Tongue (tissue), 1 donor: ENCODE measurements at regions not wholly inside any gene's neighbourhood (a gene's known extent, or its start where the extent isn't known, plus 50 kb on each side); places are given as distances from the start of the nearest gene placed in this dataset.
"Not testable (repeated sequence)": the region's sequence is repeated elsewhere in the genome, so short reads cannot be mapped to it uniquely, and the experiment has no call there.

Experiments used
- DNase-seq: peaks from one replicate; pipeline ENCODE4 v3.0.0-alpha.2; 2015

DNA sequence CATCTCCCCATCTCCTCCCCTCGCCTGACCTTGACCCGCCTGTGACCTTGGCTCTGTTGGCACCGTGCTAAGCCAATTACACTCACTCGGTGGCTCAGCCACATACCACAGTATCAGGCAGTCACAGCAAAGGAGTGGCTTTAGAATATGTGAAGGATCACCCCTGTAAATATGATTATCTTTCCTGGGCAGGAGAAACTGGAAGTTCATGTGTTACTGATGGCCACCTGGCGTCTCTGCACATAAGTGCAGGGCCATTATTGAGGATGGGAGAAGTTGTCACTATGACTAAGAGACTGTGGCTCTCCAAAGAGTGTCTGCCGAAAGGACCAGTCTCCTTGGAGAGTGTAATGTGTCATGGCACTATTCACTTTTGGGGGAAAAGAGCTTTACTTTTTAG is 116.9 kb upstream of the S1PR3 start:
- DNase-seq, result no peak

DNA sequence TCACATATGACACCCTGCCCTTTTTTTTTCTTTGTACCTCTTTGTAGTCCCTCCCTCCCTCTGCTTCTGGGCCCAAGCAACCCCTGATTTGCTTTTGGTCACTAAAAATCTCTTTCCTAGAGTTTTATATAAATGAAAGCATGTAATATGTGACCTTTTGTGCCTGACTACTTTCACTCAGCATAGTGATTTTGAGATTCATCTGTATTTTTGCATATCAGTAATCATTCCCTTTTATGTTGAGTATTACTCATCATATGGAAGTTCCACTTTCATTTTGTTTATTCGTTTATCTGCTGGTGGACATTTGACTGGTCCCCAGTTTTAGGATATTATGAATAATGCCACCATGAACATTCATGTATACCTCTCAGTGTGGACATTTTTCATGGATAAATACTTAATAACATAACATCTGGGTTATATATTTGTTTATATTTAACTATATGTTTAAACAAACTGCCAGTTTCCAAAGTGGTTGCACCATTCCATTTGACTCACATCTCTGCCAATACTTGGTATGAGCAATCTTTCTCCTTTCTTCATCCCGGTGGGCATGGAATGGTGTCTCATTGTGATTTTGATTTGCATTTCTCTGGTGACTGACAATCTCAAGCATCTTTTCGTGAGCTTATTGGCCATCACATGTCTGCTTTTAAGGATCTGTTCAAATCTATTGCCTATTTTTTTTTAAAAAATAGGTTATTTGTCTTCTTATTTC is 115.7 kb upstream of the S1PR3 start:
- no peak for DNase-seq

DNA sequence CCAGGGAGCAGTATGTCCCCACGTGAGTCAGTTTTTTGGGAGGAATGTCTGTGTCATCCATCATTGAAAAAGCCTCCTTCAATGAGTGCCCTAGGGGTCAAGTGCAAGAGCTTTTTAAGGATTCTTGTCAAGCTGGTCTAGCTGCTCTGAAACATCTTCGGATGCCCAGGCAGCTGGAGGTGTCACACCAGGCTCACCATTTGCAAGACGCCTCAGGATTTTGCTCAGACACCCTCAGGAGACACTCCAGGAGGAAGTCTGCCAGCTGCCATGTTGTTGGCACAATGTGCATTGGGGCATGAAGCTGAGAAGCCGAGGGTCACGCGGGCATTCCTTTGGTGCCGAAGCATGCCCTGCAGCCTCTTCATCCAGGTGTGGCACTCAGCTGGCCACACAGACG is 111.1 kb upstream of the S1PR3 start:
- DNase-seq, result no peak

DNA sequence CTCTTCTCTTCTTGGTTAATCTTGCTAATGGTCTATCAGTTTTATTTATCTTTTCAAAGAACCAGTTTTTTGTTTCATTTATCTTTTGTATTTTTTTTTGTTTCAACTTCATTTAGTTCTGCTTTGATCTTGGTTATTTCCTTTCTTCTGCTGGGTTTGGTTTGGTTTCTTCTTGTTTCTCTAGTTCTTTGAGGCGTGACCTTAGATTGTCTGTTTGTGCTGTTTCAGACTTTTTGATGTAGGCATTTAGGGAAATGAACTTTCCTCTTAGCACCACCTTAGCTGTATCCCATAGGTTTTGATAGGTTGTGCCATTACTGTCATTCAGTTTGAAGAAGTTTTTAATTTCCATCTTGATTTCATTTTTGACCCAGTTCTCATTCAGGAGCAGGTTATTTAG is 107.0 kb upstream of the S1PR3 start:
- DNase-seq, result not testable (repeated sequence)

DNA sequence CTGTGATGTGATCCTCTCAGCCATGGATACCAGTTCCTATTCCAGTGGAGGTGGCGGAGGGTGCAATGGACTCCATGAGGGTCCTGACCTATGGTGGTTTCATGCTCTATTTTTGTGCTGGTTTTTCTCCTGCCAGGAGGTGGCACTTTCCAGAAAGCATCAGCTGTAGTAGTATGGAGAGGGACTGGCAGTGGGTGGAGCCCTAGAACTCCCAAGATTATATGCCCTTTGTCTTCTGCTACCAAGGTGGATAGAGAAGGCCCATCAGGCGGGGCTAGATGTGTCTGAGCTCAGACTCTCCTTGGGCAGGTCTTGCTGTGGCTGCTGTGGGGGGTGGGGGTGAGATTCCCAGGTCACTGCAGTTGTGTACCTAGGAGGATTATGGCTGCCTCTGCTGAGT is 104.5 kb upstream of the S1PR3 start:
- DNase-seq, result not testable (repeated sequence)

DNA sequence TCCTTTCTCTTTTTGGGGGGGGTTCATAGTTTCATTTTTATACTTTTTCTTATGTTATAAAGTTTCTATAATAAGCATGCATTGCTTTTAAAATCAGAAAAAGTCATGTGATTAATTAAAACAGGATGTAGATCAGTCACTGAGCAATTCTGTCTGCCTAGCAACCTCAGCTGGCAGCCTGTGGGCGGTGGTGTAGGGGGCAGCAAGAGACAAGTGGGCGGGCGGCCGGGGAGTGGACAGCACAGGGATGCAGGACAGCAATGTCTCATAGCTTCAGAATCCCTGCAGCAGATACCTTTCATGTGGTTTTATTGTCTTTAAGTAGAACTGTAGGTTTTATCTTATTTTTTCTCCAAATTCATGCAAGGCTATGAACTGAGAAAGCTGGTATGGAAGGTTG is 101.9 kb upstream of the S1PR3 start:
- no peak for DNase-seq

DNA sequence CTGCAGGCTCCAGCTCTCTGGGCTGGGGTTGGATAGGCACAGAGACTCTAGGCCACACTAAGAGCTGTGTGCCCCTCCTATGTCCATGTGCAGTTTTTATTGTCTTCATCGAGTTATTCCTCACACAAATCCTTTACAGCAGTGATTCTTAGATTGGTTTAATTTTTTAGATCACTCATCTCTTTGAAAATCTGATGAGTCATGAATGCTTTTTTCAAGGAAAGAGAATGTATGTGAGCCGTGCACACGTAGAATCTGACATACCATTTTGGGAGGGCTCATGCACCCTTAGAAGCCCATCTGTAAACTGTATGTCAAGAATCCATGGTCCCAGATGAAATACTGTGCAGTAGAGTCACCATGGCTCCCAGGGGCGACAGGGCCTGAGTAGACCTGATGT is 100.7 kb upstream of the S1PR3 start:
- no peak for DNase-seq

DNA sequence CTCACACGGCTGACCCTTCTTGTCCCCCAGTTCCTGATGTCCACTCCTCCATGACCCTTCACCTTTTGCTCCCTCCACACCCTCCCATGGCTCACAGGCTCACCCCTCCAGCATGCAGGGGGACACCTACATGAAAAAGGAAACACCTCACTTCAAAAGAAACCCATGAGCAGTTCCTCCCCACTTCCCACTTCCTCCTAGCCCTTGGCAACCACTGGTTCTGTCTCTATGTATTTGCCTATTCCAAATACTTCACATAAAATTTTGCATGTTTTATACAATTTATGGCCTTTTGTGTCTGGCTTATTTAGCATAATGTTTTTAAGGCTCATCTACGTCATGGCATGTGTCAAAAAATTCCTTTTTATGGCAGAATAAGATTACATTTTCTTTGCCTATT is 100.2 kb upstream of the S1PR3 start:
- no peak for DNase-seq

DNA sequence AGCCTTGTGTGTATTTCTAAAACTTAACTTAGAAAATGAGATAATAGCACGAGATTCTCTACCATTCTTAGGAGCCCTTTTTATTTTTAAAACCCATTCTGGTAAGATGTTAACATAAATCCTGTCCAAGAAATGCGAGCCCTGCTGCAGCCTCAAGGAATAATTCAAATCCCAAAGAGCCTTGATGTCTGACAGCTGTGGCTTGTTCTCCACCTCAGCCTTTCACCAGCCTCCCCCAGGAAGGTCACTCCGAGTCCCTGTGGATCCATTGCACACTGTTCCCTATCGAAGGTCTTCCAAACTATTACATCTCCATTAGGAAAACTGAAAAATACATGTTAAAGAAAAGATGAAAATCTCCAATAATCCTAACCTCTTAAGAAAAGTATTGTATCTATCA is 98.5 kb upstream of the S1PR3 start:
- DNase-seq, result no peak

DNA sequence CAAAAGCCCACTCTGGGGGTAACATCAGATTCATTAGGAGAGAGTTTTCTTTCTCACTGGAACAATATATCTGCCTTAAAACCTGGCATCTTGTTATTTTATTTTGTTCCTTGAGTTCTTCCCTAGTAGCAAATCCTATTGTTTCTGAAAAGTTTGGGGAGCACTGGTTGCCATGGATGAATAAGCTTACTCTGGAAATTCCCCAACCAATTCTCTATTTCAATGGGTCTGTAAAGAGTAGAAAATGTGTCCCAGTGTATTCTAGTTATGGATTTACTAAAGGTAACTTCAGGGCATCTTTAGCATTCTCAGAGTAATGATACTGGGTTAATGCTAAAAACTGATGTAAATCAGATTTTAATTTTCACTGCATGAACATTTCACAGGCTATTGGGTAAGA is 94.2 kb upstream of the S1PR3 start:
- no peak for DNase-seq

DNA sequence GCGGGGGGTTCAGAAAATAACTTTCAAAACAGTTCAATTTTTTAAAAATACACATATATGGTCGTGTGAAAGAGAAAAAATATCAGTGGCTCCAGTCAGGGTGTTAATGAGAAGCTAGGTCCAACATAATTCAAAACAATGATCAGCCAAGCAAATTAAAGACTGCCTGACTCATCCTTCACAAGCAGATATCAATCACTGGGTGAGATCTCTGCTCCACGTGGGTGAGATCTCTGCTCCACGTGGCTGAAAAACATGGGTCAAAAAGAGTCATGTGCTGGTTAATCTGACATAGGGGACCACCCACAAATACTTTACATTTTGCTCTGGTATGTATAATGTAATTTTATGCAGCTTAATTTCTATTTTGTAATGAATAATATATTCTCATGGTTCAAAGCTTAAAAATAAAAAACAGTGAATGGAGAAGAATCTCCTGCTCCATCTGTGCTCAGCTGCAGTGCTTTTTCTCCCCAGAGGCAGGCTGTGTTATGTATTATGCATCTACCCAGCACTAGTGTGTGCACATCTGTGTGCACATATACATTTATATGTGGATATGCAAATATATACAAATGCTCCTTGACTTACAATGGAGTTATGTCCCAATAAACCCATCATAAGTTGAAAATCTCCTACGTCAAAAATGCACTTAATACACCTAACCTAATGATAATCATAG is 93.1 kb upstream of the S1PR3 start:
- no peak for DNase-seq

DNA sequence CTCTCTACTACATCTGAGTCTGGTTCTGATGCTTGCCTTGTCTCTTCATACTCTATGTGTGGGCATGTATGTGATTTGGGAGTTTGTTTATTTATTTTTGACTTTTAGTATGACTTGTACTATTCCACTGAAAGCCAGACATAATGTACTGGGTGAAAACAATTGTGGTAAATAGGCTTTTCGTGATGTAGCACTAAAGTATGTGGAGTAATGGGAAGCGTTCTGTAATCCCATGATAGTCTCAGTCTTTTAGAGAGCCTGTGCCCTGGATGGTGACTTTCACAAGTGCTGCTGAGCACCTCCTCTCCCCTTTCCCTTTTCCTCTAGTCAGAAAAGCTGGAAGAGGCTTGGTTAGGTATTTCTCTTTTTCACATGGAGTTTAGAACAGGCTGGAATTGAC is 85.8 kb upstream of the S1PR3 start:
- no peak for DNase-seq

DNA sequence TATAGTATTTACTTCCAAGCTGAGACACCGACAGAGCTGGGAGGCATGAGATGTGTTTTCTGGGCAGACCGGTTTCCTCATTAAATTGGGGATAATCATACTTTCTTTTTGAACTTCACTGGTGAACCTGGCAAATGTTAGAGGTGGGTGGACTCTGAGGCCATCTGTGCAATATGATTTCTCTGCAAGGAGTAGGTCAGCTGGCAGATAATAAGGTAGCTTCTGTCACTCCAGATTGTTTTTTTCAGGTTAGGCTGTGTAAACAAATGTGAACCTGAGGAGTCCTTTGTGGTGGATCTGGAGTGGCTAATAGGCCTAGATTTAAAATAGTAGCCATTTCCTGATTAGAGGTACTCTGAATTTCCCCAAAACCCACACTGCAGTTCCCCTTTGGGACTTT is 75.4 kb upstream of the S1PR3 start:
- DNase-seq, result no peak

DNA sequence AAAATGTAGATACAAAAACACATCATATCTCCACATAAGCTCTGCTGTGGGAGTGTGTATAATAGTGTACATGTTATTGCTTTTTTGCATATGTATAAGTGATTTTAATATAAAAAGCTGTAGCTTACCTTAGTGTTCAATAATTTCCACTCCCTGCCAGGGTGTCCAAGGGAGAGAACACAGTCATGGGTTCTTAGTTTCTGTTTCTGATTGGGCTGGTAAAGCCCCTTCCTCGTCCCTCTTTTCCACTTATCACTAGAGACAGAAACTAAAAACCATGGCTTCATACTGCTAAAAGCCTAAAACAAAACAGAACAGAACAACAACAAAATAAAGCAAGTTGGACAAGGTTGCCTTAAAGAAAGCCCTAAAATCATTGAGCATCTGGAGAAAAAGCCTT is 74.4 kb upstream of the S1PR3 start:
- no peak for DNase-seq

DNA sequence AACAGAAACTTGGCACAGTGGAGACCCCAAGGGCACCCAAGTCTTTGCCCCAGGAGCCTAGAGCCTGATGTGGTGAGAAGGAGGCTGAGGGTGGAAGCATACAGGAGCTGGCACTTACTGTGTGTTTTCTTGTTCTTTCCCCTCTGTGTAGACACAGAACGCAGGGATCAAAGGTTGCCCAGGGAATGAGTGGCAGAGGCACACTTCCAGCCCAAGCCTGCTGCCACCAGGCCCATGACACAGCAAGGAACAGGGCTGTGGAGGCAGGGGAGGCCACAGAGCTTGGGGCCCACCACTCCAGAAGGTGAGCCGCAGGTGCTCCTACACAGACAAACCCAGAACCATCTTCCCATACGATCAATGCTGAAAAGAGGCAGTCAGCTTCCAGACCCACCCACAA is 73.9 kb upstream of the S1PR3 start:
- no peak for DNase-seq

DNA sequence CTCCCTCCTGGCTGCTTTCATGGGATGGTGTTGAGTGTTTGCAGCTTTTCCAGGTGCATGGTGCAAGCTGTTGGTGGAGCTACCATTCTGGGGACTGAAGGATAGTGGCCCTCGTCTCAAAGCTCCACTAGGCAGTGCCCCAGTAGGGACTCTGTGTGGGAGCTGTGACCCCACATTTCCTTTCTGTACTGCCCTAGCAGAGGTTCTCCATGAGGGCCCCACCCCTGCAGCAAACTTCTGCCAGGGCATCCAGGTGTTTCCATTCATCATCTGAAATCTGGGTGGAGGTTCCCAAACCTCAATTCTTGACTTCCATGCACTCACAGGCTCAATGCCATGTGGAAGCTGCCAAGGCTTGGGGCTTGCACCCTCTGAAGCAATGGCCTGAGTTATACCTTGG is 72.7 kb upstream of the S1PR3 start:
- DNase-seq, result not testable (repeated sequence)

DNA sequence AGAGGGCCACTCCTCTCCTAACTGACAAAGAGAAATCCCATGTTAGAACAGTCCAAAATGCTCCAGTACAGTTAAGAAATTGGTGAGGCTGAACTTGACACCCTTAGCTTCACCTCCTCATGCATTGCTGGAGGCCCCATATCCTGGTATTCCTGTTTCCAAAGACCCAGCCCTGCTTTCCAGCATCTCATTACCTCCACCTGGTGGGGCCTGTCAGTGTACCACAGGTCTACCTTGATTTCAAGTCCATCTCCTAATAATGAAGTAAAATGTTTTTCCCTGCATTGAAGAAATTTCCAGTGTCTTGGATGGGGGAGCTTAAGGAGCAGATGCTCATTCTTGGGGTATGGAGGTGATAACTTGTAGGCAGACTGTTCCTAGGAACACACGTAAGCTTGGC is 70.6 kb upstream of the S1PR3 start:
- no peak for DNase-seq

DNA sequence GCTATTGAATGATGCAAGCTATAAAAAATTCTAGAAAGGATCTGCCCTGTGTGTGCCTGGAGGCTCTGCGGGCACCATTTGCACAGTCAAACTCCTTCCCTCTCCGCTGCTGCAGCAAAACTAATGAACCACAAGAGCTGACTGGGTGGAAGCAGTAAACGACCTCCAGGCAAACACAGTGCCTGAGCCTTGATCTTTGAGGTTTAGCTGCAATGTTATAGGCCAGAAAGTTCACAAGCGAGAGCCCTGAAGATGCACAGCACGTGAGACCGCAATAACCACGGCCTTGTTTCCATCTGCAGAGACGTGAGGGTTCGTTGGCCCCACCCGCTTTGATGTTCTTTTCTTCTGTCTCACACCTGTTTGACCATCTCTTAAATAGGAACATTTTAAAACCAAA is 69.2 kb upstream of the S1PR3 start:
- no peak for DNase-seq

DNA sequence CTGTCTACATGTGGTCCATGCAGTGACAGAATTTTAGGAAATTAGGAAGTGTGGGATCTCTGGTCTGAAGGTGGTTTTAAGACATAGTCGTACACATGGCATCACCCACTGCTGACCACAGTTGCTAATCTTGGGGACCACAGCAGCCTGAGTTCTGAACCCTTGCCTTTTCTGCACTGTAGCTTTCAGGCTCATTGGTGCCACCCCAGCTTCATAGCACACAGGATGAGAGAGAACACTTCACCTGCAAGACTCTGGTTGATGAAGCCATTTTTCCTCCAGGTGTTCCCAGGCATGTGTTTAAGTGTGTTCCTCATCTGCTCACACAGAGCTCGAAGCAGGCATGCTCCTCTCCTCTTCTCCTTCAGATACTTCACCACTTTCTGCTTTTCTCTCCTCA is 68.2 kb upstream of the S1PR3 start:
- DNase-seq, result no peak

DNA sequence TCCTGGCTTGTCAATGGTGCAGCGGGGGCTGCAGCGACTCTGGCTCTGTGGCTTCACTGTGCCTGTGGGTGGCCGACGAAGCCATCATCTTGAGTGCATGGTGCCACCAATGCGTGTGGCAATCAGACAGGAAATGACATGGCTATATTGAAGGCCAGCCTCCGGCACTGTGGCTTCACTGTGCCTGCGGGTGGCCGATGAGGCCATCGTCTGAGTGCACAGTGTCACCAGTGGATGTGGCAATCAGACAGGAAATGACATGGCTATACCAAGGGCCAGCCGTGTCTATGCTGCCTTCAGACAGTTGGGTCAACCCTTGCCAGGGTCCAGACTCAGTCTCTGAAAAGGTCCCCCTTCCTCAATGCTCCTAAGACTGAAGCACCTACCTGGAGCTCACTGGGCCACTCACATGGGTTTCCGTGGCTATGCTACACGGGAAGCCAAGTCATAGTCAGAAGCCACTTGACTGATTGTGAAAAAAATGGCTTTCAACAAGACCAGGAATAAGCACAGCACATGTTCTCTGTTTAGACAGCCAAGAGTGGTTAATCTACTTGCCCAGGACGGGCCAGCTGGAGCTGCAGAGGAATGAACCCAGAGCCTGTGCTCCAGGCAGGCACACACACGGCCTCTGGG is 67.5 kb upstream of the S1PR3 start:
- DNase-seq, result no peak

DNA sequence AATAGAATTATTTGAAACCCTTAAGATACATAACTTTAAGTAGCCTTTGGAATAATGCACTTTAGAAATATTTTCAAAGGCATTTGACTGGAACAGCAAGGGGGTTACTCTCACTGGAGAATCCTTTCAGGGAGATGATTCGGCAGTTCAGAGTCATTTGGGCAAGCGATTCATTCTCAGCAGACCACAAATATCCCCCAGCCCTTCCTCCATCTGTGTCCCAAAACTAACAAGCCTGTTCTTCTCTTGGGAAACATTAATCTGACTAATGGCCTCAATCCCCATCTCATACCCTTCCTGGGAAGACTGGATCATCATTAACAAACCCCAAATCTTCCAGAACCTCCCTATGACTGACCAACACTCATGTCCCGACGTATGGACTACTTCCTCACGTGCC is 65.8 kb upstream of the S1PR3 start:
- no peak for DNase-seq

DNA sequence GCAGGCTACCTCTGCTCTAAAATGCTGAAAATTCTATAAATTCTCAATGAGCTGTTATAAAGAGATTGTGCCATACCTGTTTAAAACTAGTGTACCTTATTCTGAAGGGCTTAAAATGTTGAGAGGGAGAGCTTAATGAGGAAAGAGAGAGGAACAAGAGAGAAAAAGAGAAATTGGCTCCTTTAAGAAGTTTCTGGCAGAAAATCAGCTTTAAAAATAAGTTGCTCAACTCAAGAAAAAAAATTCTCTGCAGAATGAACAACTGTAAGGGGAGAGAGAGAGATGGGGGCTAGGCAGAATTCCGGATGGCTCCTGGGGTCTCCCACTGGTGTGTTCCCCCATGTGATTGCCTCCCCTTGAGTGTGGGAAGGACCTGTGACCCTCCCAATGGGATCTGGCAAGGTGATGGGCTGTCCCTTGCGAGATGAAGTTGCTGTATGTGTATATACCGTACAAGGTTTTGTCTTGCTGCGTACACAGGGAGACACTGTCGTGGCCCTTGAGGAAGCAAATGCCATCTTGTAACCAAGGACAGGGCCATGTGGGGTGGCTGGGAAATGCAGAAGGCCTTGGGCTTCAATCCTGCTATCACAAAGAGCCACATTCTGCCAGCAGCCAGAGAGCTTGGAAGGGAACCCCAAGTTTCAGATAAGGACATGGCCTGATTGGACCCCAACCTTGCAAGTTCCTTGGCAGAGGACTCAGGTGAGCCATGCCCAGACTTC is 64.3 kb upstream of the S1PR3 start:
- no peak for DNase-seq

DNA sequence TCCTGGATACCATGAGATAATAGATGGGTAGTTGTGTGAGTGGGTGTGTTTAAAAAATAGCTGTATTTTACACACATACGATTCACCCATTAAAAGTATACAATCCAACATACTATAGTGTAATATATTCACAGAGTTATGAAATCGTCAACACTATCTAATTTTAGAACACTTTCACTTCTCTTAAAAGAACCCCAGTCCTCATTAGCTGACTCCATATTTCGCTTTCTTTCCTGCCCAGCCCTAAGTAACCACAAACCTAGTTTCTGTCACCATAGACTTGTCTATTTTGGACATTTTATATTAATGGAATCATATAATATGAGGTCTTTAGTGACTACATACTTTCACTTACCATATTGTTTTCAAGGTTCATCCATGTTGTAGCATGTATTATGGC is 63.8 kb upstream of the S1PR3 start:
- DNase-seq, result no peak
